ENCODE measurements at regions not wholly inside any gene's neighbourhood (a gene's known extent, or its start where the extent isn't known, plus 50 kb on each side); places are given as distances from the start of the nearest gene placed in this dataset.

GRCh38 chr3:135740211-135740610, 225.3 kb upstream of the PPP2R3A start:
- no peak for DNase-seq (ENCODE audit: low spot score)

GRCh38 chr3:135740751-135741150, 224.8 kb upstream of the PPP2R3A start:
- DNase-seq (ENCODE audit: low spot score), result no peak

- no peak for DNase-seq (ENCODE audit: low spot score)
Observed at GRCh38 chr3:135751991-135752390, 213.5 kb upstream of the PPP2R3A start.

DNA sequence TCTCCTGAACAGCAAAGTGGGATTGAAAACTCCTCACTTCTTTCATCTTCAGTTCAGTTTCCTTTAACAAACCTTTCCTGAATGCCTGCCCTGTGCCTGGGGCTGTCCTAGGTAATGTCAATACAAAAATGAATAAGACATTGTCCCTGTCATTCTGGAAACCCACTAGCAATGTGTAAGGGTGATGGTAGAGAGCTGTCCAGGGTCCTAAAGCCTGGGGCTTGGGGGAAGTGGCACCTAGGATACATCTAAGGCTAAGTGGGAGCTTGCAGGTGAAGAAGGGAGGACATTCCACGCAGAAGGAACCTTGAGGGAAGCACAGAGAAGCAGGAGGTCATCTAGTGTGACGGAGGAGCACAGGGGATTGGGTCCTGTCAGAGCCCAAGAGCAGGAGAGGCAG, 212.7 kb upstream of the PPP2R3A start:
- no peak for DNase-seq (ENCODE audit: low spot score)

GRCh38 chr3:135753506-135753905, 212.0 kb upstream of the PPP2R3A start:
- no peak for DNase-seq (ENCODE audit: low spot score)

GRCh38 chr3:135755330-135756105, 210.0 kb upstream of the PPP2R3A start:
- DNase-seq (ENCODE audit: low spot score), result no peak

DNA sequence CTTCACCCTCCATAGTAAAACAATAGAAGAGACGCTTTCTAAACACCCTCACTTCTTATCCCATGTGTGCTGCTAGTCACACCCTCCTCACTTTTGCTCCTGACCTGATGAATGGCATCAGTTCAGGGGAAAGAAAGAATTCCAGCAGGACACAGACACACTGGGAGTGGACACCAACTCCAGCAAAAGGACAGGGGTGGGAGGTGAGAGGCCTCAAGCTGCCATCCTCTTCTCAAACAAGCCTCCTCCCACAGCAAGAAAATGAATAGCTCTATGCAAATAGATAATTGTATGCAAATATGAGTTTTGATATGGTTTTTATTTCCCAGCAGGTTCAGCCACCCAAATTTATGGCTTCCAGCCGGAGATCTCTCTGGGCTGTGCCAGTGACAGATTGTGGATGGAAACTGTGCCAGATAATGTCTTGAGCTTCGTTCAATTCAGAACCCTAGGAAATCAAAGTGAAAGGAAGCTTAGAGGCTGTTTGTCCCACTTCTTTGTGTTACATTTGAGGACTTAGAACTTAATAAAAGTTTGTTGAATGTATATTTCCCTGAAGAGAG, 209.3 kb upstream of the PPP2R3A start:
- DNase-seq (ENCODE audit: low spot score), result no peak

GRCh38 chr3:135757421-135757820, 208.1 kb upstream of the PPP2R3A start:
- DNase-seq (ENCODE audit: low spot score), result no peak

DNA sequence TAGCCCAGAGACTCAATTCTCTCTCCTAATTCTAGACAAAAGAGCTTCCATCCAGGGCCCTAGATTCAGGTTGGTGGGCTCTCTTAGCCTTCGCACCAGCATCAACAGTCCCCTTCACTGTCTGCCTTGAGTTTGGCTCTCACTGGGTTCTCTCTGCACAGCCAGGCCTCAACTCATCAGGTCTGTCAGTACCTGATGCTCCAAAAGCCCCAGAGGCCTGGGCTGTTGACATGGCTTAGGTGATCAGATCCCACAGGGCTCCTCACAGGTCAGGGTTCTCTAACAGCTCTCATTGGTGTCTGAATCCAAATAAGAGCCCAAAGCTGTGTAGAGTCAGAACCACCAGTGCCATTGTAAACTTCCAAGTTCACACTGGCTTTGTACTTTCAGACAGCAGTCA, 206.6 kb upstream of the PPP2R3A start:
- no peak for DNase-seq (ENCODE audit: low spot score)

DNA sequence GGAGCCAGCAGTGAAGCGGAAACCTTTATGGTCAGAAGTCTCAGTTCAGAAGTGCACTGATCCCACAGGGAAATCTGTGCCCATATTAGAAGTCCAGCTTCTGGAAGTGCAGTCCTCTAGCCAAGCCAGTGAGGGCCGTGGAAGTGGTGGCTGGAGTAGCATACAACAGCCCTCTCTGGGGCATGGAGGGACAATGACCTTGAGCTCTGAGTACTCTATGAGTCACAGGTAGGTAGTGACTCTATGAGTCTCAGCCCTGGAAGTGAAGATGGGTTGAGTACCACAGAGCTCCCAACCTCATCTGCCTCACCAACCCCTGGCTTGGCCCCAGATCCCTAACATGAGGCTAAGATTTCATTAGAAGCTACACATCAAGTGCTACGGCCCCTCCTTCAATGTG, 205.9 kb upstream of the PPP2R3A start:
- DNase-seq (ENCODE audit: low spot score), result no peak

DNA sequence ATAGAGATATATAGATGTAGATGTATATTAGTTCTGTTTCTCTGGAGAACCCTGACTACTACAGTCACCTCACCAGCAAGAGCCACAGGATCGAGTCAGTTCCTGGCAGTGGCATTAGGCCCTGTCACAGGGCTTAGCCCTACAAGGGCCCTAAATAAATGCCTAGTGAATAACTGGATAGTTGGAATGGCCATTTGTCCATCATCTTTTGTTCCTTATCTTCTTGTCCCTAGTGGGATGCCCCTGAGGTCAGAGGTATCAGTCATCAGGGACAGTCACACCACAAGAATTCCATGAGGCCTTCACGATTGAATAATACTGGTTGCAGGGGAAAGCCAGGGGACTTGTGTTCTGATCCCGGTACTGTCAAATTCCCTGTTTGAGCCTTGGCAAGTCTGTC, 204.9 kb upstream of the PPP2R3A start:
- no peak for DNase-seq (ENCODE audit: low spot score)

- no peak for DNase-seq (ENCODE audit: low spot score)
Observed at GRCh38 chr3:135762188-135762856, 203.2 kb upstream of the PPP2R3A start.

DNA sequence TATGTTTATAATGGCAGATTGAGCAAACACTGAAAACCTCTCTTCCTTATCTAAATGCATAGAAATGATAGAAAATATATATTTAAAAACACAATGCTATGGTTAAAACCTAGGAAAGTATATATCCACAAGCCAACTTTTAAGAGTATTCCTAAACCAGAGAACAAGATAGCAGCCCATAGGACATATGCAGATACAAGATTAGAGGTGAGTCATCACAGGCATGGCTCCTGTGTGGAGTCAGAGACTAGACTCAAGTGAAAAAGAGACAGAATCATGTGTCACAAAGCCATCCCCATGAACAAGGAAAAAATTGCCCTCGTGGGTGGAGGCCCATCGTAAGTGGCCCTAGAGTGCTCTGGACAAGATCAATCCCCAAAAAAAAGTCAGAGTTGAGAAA, 199.4 kb upstream of the PPP2R3A start:
- no peak for DNase-seq (ENCODE audit: low spot score)

DNA sequence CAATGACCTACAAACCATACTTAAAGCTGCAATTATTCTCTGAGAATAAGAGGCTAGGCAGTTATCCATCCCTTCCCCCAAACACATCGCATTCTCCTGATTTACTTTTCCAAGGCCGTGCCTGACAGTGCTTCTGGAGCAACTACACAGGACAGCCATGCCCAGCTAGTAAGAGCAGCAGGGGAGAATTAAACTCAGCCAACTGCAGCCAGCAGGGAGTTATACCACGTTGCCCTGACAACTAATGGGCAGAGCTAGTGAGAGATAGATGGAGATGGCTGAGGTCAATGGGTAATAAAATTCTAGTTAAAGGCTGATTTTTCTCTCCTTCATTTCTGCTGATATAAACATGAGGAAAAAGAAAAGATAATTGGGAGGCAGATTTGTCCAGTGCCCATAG, 193.8 kb upstream of the PPP2R3A start:
- no peak for DNase-seq (ENCODE audit: low spot score)

GRCh38 chr3:135779024-135779423, 186.5 kb upstream of the PPP2R3A start:
- DNase-seq (ENCODE audit: low spot score), result no peak

- no peak for DNase-seq (ENCODE audit: low spot score)
Observed at GRCh38 chr3:135779590-135780235, 185.8 kb upstream of the PPP2R3A start.

DNA sequence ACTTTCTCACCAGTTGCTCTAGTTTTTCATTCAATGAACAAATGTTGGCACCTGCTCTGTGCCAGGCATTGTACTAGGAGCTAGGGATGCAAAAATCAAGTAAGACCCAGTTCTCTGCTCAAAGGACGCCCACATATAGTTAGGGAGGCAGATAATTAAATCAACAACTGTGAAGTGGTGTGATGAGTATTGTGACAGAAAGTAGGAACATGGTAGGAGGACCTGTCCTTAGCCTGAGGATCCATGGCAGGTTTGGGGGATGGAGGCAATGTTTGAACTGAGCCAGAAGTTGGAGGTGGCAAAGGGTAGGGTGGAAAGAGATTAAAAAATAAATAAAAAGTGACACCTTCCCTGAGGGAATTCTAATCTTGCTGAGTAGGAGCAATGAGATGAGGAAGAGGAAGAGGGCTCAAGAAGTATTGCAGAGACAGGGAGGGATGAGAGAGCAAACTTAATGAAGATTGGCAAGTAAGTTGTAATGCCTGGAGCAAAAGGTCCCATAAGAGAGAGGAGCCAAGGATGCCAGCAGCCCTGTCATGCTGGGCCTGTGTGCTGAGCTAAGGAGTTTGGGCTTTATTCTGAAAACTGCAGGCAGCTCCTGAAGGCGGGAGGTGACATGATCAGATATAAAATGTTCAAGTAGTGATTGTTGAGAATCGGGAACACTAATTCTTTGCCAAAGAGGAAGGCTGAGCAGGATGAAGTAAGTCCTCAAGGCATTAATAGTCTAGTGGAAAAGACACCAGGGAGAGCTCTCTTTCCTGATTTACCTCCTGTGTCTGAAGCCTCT, 184.3 kb upstream of the PPP2R3A start:
- no peak for DNase-seq (ENCODE audit: low spot score)

- DNase-seq (ENCODE audit: low spot score), result no peak
Observed at GRCh38 chr3:135784557-135784956, 181.0 kb upstream of the PPP2R3A start.

DNA sequence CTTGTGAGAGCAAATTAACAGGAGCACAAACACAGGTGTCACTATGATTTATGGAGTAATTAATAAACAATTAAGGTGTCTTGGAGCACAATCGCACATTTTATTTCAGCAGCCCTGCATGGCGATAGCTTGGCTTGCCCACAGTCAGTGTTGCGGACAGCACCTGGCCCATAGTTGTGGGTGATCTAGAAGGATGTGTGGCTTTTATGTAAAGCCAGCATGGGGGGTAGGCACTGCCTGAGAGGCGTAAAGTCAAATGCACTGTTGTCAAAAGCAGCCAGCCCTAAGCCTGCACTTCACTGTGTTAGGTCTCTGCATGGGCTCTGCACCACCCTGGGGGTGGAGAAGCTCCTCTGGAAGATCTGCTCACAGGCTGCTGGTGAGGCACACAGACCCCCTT, 177.4 kb upstream of the PPP2R3A start:
- DNase-seq (ENCODE audit: low spot score), result no peak

GRCh38 chr3:135788978-135789377, 176.6 kb upstream of the PPP2R3A start:
- DNase-seq (ENCODE audit: low spot score), result no peak

DNA sequence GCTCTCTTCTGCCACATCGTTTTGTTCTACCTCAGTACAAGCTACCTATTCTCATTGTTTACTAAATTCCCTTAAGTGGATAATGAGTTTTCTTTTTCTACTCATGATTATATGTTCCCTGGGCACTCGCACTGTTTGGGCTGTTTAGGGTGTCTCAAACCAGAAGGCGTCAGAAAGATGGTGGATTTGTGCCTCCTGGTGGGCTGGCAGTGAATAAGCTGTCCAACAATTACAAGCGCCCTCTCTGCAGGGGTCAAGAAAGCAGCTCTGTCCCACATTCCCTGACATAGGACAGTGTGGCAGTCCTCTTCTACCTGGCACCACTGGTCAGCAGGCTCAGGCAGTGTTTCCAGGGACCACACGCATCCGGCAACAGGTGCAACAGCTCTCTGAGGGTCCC, 173.4 kb upstream of the PPP2R3A start:
- no peak for DNase-seq (ENCODE audit: low spot score)

DNA sequence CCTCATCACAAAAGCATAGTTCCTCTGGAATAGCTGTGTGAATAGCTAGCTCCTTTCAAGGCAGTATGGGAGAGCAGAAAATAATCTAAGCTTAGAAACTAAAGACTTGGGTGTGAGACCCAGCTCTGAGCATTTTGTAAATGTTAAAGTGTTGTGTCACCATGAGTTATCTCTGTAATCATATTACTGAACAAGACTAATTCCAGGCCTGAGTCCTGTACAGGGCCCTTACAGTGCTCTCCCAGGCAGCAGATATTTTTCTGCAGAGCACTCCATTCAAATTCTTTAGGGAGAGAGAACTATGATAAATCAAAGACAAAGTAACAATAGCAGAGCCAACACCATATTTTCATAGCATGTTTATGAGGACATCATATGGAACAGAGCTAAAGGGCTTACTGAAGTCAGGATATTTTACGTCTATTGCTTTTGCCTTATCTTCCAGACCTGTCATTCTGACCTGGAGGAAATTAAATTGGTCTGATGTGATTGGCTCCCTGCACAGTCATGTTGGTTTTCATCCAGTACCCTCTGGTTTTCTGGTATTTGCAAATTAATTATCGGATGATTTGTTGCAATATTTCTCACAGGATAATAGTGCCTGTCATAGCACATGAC, 172.6 kb upstream of the PPP2R3A start:
- no peak for DNase-seq (ENCODE audit: low spot score)

Measured in CD4-positive, alpha-beta T cell treated with Interleukin-2 at 100 ng/mL for 4 hours (primary cell).